GM12873 (cell line): ENCODE measurements at regions not wholly inside any gene's neighbourhood (a gene's known extent, or its start where the extent isn't known, plus 50 kb on each side); places are given as distances from the start of the nearest gene placed in this dataset.

ENCODE experiments used
- CTCF ChIP-seq: IDR thresholded peaks from 2 replicates; pipeline ENCODE4 v1.5.1; 2012; ENCODE audit warnings: low read depth, mild to moderate bottlenecking, moderate library complexity, low read length, control low read depth; ENCODE audit not compliant: insufficient read depth; ENCODE audit errors: missing control alignments

- no peak for TF ChIP-seq CTCF
These were observed 247.1 kb downstream of the LRRC70 start for GRCh38 chr5:62825623-62826220.

GRCh38 chr5:62824936-62825335, 246.3 kb downstream of the LRRC70 start:
- TF ChIP-seq CTCF: no peak

- TF ChIP-seq CTCF: no peak
These were observed 236.4 kb downstream of the LRRC70 start for GRCh38 chr5:62814991-62815390.

GRCh38 chr5:62812621-62813255, 234.1 kb downstream of the LRRC70 start:
- TF ChIP-seq CTCF: no peak

GRCh38 chr5:62795926-62796325, 217.3 kb downstream of the LRRC70 start:
- TF ChIP-seq CTCF: no peak

GRCh38 chr5:62794456-62794855, 215.8 kb downstream of the LRRC70 start:
- TF ChIP-seq CTCF: no peak

GRCh38 chr5:62791059-62791458, 212.4 kb downstream of the LRRC70 start:
- peak; percentile 35 for TF ChIP-seq CTCF
